PFSK-1 (cell line): ENCODE measurements at regions not wholly inside any gene's neighbourhood (a gene's known extent, or its start where the extent isn't known, plus 50 kb on each side); places are given as distances from the start of the nearest gene placed in this dataset.

ENCODE experiments used
- FOXP2 ChIP-seq: optimal IDR thresholded peaks from 2 replicates; pipeline ENCODE3; 2011; ENCODE audit warnings: borderline replicate concordance, control low read depth, inconsistent platforms; ENCODE audit not compliant: insufficient read depth; ENCODE audit errors: extremely low read length, extremely low read depth
- POLR2AphosphoS5 ChIP-seq: IDR thresholded peaks from 2 replicates; pipeline ENCODE4 v1.6.1; 2012; ENCODE audit warnings: low read depth, mild to moderate bottlenecking, control low read depth, low read length, moderate library complexity
- REST ChIP-seq, 2 experiments: IDR thresholded peaks; 2 replicates each; pipeline versions ENCODE4 v1.6.1 to v1.8.0; 2011 to 2012; ENCODE audit warnings: low read depth in 2 of 2, low read length in 2 of 2, control low read depth in 1 of 2, inconsistent platforms in 1 of 2, mild to moderate bottlenecking in 1 of 2, moderate library complexity in 1 of 2; ENCODE audit not compliant: insufficient read depth in 1 of 2
- SIN3A ChIP-seq: IDR thresholded peaks from 2 replicates; pipeline ENCODE4 v1.6.1; 2012; ENCODE audit warnings: mild to moderate bottlenecking, low read length, moderate library complexity, borderline replicate concordance; ENCODE audit not compliant: insufficient read depth
- TAF1 ChIP-seq: IDR thresholded peaks from 2 replicates; pipeline ENCODE4 v1.6.1; 2012; ENCODE audit warnings: low read length, control low read depth, borderline replicate concordance; ENCODE audit not compliant: insufficient read depth

- TF ChIP-seq REST (IDR thresholded peaks at IDR 0.05; ENCODE audit: insufficient read depth in 1 of 2, low read depth in 2 of 2, low read length in 2 of 2) (no peak), POLR2AphosphoS5 (no peak), TAF1 (no peak), SIN3A (no peak), FOXP2 (no peak)
Measured at GRCh38 chr10:83897626-83898025, 241.7 kb upstream of the GHITM start.
